ENCODE measurements at regions not wholly inside any gene's neighbourhood (a gene's known extent, or its start where the extent isn't known, plus 50 kb on each side); places are given as distances from the start of the nearest gene placed in this dataset.

GRCh38 chr6:137798846-137799245 is 68.2 kb upstream of the TNFAIP3 start:
- in situ Hi-C loops (cut with MboI) = loop anchor here (5.0 kb wide), 1 partner anchor 143 kb away; no protein-coding TSS in a partner anchor
- Histone ChIP-seq H3K4me1 (ENCODE audit: control insufficient read depth, insufficient read depth, low read length) (peaks cover 23% of the 10 kb centered on the region), H2AFZ (ENCODE audit: control insufficient read depth, low read depth, low read length) (no peak overlapping the region), H3K27ac (ENCODE audit: control insufficient read depth, insufficient read depth) (no peak overlapping the region), H3K4me3 (no peak overlapping the region), H3K36me3 (ENCODE audit: control insufficient read depth in 2 of 2, insufficient read depth in 2 of 2, low read length in 1 of 2) (no peaks in the 10 kb centered on the region), H3K27me3 (replicated peaks in 1 of 2; ENCODE audit: control insufficient read depth in 2 of 2, insufficient read depth in 2 of 2, low read length in 1 of 2) (no peaks in the 10 kb centered on the region), H3K9me3 (replicated peaks; ENCODE audit: control insufficient read depth, insufficient read depth, low read length) (peaks cover 2% of the 10 kb centered on the region; the same call in 1 of the 3 replicates), H3K79me2 (ENCODE audit: control insufficient read depth, insufficient read depth, low read length) (no peaks in the 10 kb centered on the region; the same call in 1 of the 2 replicates), H4K20me1 (ENCODE audit: control insufficient read depth, insufficient read depth) (no peaks in the 10 kb centered on the region), H3K4me2 (ENCODE audit: control insufficient read depth, insufficient read depth) (no peak overlapping the region), H3K9ac (ENCODE audit: control insufficient read depth, insufficient read depth, low read length) (no peak overlapping the region)
- ChIA-PET RAD21 (ENCODE audit: unreplicated experiment) (interaction anchor here (0.9 to 8.7 kb wide), 21 partner anchors 8 to 705 kb away, joined by 3 to 117 read pairs (median 9); partner anchors contain the start of gene TNFAIP3), POLR2A (interaction anchor here (0.6 to 7.4 kb wide), 13 partner anchors 8 to 636 kb away, joined by 3 to 35 read pairs (median 5); partner anchors contain the start of gene TNFAIP3), SMC1A (ENCODE audit: uncharacterized antibody, unreplicated experiment) (interaction anchor here (0.7 to 16.0 kb wide), 33 partner anchors 8 to 538 kb away, joined by 3 to 314 read pairs (median 9); partner anchors contain the start of gene TNFAIP3), CTCF (interaction anchor here (0.6 to 5.4 kb wide), 41 partner anchors 8 to 177 kb away, joined by 3 to 149 read pairs (median 5); partner anchors contain the start of gene TNFAIP3)
- 98% methylated on average over 3 of the region's 3 CpGs for WGBS (ENCODE audit: insufficient coverage, insufficient replicate concordance, low lambda C conversion rate, missing lambda C conversion rate)
- FAIRE-seq (no peak), DNase-seq (ENCODE audit: low read depth, low spot score) (no peak), ATAC-seq (no peak)
- intact Hi-C loops (cut with micrococcal nuclease; ENCODE audit: unreplicated experiment) = no loop called here
- BruUV-seq (replicated peaks) = no TSS peak
- no peak for TF ChIP-seq RELA (IDR thresholded peaks at IDR 0.05; ENCODE audit: borderline replicate concordance, partially characterized antibody)
- peak in 1 of 3 experiments; percentile 4; a peak in 2 of 6 replicates for TF ChIP-seq CTCF (IDR thresholded peaks at IDR 0.05 in 2 of 3, conservative IDR thresholded peaks at IDR 0.05 in 1 of 3; ENCODE audit: control insufficient read depth in 2 of 3, extremely low read depth in 1 of 3, insufficient read depth in 1 of 3, low read depth in 3 of 3, low read length in 3 of 3)
- 0 out of 2 replicates have a peak, but pooled peaks have one; percentile 19 for TF ChIP-seq RUNX3 (IDR thresholded peaks at IDR 0.05; ENCODE audit: low read length)
- TF ChIP-seq ZNF274 (IDR thresholded peaks at IDR 0.05; ENCODE audit: insufficient read depth, insufficient read length) = no peak
- peak; percentile 29; the same call in 1 of the 2 replicates for TF ChIP-seq RAD21 (IDR thresholded peaks at IDR 0.05; ENCODE audit: insufficient read depth, low read depth, low read length)
